GM23338 (cell line): ENCODE measurements at regions not wholly inside any gene's neighbourhood (a gene's known extent, or its start where the extent isn't known, plus 50 kb on each side); places are given as distances from the start of the nearest gene placed in this dataset.

Experiments used
- ATAC-seq: fragments of 200-7000 bp; cut with Tn5 transposase; 3 replicates; pipeline ENCODE4 v1.9.1; 2020
- DNase-seq: peaks from one replicate; pipeline ENCODE4 v3.0.0-alpha.2; 2015; ENCODE audit warnings: low spot score
- H2AFZ ChIP-seq: fragments of 200-600 bp; sonication (generic); 2 replicates; pipeline ENCODE4 v1.8.0; 2016; ENCODE audit warnings: antibody characterized with exemption, mild to moderate bottlenecking, moderate library complexity
- H3F3A ChIP-seq: fragments of 200-600 bp; sonication (generic); replicated peaks from 2 replicates; pipeline ENCODE4 v1.8.0; 2017; ENCODE audit warnings: antibody characterized with exemption, mixed run types, low read depth
- H3K27ac ChIP-seq: fragments of 200-600 bp; sonication (generic); 2 replicates; pipeline ENCODE4 v1.6.1; 2016; ENCODE audit warnings: low read depth
- H3K27me3 ChIP-seq: fragments of 200-600 bp; sonication (generic); 2 replicates; pipeline ENCODE4 v1.8.0; 2016; ENCODE audit warnings: mild to moderate bottlenecking, mixed run types, moderate library complexity; ENCODE audit not compliant: insufficient read depth
- H3K36me3 ChIP-seq: fragments of 200-600 bp; sonication (generic); 2 replicates; pipeline ENCODE4 v1.8.0; 2016; ENCODE audit warnings: mild to moderate bottlenecking; ENCODE audit not compliant: insufficient read depth
- H3K4me1 ChIP-seq: fragments of 200-600 bp; sonication (generic); 2 replicates; pipeline ENCODE4 v1.8.0; 2016; ENCODE audit warnings: mild to moderate bottlenecking, moderate library complexity; ENCODE audit not compliant: insufficient read depth
- H3K4me2 ChIP-seq: fragments of 200-600 bp; sonication (generic); 2 replicates; pipeline ENCODE4 v1.7.1; 2017; ENCODE audit warnings: mixed run types
- H3K4me3 ChIP-seq: fragments of 200-600 bp; sonication (generic); 2 replicates; pipeline ENCODE4 v1.6.1; 2016; ENCODE audit warnings: mixed run types
- H3K79me2 ChIP-seq: fragments of 200-600 bp; sonication (generic); replicated peaks from 2 replicates; pipeline ENCODE4 v1.8.0; 2017; ENCODE audit warnings: mild to moderate bottlenecking; ENCODE audit not compliant: insufficient read depth
- H3K9me2 ChIP-seq: fragments of 200-600 bp; sonication (generic); 2 replicates; pipeline ENCODE4 v1.8.0; 2017; ENCODE audit not compliant: insufficient read depth
- H4K20me1 ChIP-seq: fragments of 200-600 bp; sonication (generic); replicated peaks from 2 replicates; pipeline ENCODE4 v1.8.0; 2017; ENCODE audit warnings: mild to moderate bottlenecking; ENCODE audit not compliant: insufficient read depth
- H3K27ac Mint-ChIP-seq: 2 replicates; pipeline ENCODE4 v1.8.0; 2020; ENCODE audit warnings: inconsistent platforms, mild to moderate bottlenecking, moderate library complexity, mixed read lengths
- H3K27me3 Mint-ChIP-seq: 3 replicates; pipeline ENCODE4 v1.8.0; 2022; ENCODE audit warnings: low read depth, mild to moderate bottlenecking, moderate library complexity, mixed read lengths, inconsistent platforms; ENCODE audit not compliant: insufficient read depth, poor library complexity
- H3K36me3 Mint-ChIP-seq: 3 replicates; pipeline ENCODE4 v1.8.0; 2021; ENCODE audit warnings: low read depth, mild to moderate bottlenecking, inconsistent platforms, moderate library complexity, mixed read lengths
- H3K4me1 Mint-ChIP-seq: 3 replicates; pipeline ENCODE4 v1.8.0; 2020; ENCODE audit warnings: mild to moderate bottlenecking, inconsistent platforms, mixed read lengths
- H3K4me3 Mint-ChIP-seq: 3 replicates; pipeline ENCODE4 v1.8.0; 2021; ENCODE audit warnings: moderate library complexity, mild to moderate bottlenecking, inconsistent platforms, mixed read lengths
- H3K9me3 Mint-ChIP-seq: 3 replicates; pipeline ENCODE4 v1.8.0; 2020; ENCODE audit warnings: moderate library complexity, mild to moderate bottlenecking, inconsistent platforms, mixed read lengths
- CREB1 ChIP-seq: fragments of 250-450 bp; sonication (Bioruptor Pico); IDR thresholded peaks from 2 replicates; pipeline ENCODE4 v1.5.0; 2020; ENCODE audit warnings: low read depth, mild to moderate bottlenecking, moderate library complexity
- CTCF ChIP-seq, 2 experiments: fragments of 200-600 bp in 1 of 2; sonication (generic) in 1 of 2; conservative IDR thresholded peaks; 2 replicates each; pipeline versions ENCODE4 v1.5.1 to v1.6.1; 2016 to 2017; ENCODE audit warnings: antibody characterized with exemption in 2 of 2, low read depth in 2 of 2, mild to moderate bottlenecking in 2 of 2, moderate library complexity in 1 of 2
- ETS1 ChIP-seq: IDR thresholded peaks from 2 replicates; pipeline ENCODE4 v1.6.1; 2016; ENCODE audit warnings: antibody characterized with exemption
- EZH2phosphoT487 ChIP-seq: fragments of 200-600 bp; sonication (generic); IDR thresholded peaks from one replicate; pipeline ENCODE4 v1.8.1; 2018; ENCODE audit warnings: antibody characterized with exemption; ENCODE audit not compliant: unreplicated experiment
- JUNB ChIP-seq: IDR thresholded peaks from one replicate; pipeline ENCODE4 v1.6.1; 2016; ENCODE audit warnings: antibody characterized with exemption; ENCODE audit not compliant: unreplicated experiment
- NANOG ChIP-seq: IDR thresholded peaks from 2 replicates; pipeline ENCODE4 v1.6.1; 2016; ENCODE audit warnings: antibody characterized with exemption, borderline replicate concordance
- POLR2AphosphoS5 ChIP-seq: IDR thresholded peaks from 2 replicates; pipeline ENCODE4 v1.6.1; 2016; ENCODE audit warnings: antibody characterized with exemption, low read depth
- REST ChIP-seq: IDR thresholded peaks from one replicate; pipeline ENCODE4 v1.6.1; 2018; ENCODE audit warnings: antibody characterized with exemption; ENCODE audit not compliant: unreplicated experiment
- STAT1 ChIP-seq: IDR thresholded peaks from one replicate; pipeline ENCODE4 v1.6.1; 2016; ENCODE audit warnings: antibody characterized with exemption; ENCODE audit not compliant: unreplicated experiment
- ZNF114 ChIP-seq: fragments of 250-450 bp; sonication (Bioruptor Pico); IDR thresholded peaks from 2 replicates; pipeline ENCODE4 v1.5.0; 2020; ENCODE audit warnings: mild to moderate bottlenecking, moderate library complexity
- ZNF331 ChIP-seq: fragments of 250-450 bp; sonication (Bioruptor Pico); IDR thresholded peaks from 2 replicates; pipeline ENCODE4 v1.5.0; 2020; ENCODE audit warnings: low read depth, mild to moderate bottlenecking, moderate library complexity
- ZNF462 ChIP-seq: fragments of 250-450 bp; sonication (Bioruptor Pico); IDR thresholded peaks from 2 replicates; pipeline ENCODE4 v1.5.0; 2020; ENCODE audit warnings: mild to moderate bottlenecking, moderate library complexity

GRCh38 chr21:35215870-35216269, 166.8 kb upstream of the RUNX1 start (continued):
- TF ChIP-seq ZNF462 (CRISPR knock-in tag) (no peak), POLR2AphosphoS5 (no peak)

- H3K9me3 Mint-ChIP-seq, result peaks cover 4% of the 10 kb centered on the region; the same call in 2 of the 3 replicates
- H3K27me3 Mint-ChIP-seq, result no peaks in the 10 kb centered on the region
- H3K4me3 ChIP-seq, result no peak overlapping the region
- no peak for DNase-seq
- no peaks in the 10 kb centered on the region for H3K4me1 ChIP-seq
- H3K27me3 ChIP-seq, result no peaks in the 10 kb centered on the region
- no peaks in the 10 kb centered on the region for H3K79me2 ChIP-seq
- no peak overlapping the region for H3K27ac ChIP-seq
- no peaks in the 10 kb centered on the region for H4K20me1 ChIP-seq
- H3K36me3 ChIP-seq, result no peaks in the 10 kb centered on the region
- H3K4me1 Mint-ChIP-seq, result no peaks in the 10 kb centered on the region
- H3K4me3 Mint-ChIP-seq, result no peak overlapping the region
- H3K27ac Mint-ChIP-seq, result no peak overlapping the region
- H3K9me2 ChIP-seq, result peaks cover 10% of the 10 kb centered on the region
- H3K36me3 Mint-ChIP-seq, result no peaks in the 10 kb centered on the region
- H3F3A ChIP-seq, result no peaks in the 10 kb centered on the region
- no peak overlapping the region for H2AFZ ChIP-seq
- no peak for ATAC-seq
- no peak overlapping the region for H3K4me2 ChIP-seq
- TF ChIP-seq ZNF331 (CRISPR knock-in tag) (no peak), REST (no peak), ZNF114 (CRISPR knock-in tag) (no peak), CTCF (conservative IDR thresholded peaks at IDR 0.05; ENCODE audit: low read depth in 2 of 2) (no peak), EZH2phosphoT487 (no peak), ETS1 (no peak), STAT1 (no peak), CREB1 (no peak), JUNB (no peak), NANOG (no peak)
Measured at GRCh38 chr21:35212393-35213127, 163.5 kb upstream of the RUNX1 start.
